ENCODE measurements at regions not wholly inside any gene's neighbourhood (a gene's known extent, or its start where the extent isn't known, plus 50 kb on each side); places are given as distances from the start of the nearest gene placed in this dataset.
"Not testable (repeated sequence)": the region's sequence is repeated elsewhere in the genome, so short reads cannot be mapped to it uniquely, and the experiment has no call there.

GRCh38 chr3:172579753-172580152 is 56.5 kb upstream of the TNFSF10 start:
- H3K36me3 ChIP-seq (ENCODE audit: control insufficient read depth in 2 of 3, insufficient read depth in 3 of 3, low read length in 3 of 3); H3K27me3 ChIP-seq (ENCODE audit: control insufficient read depth, insufficient read depth, low read length); H3K4me3 ChIP-seq (ENCODE audit: low read length in 3 of 3); intact Hi-C loops (cut with DNase I); FAIRE-seq; H3K9ac ChIP-seq (ENCODE audit: low read length in 3 of 3); DNase-seq; H3K9me3 ChIP-seq (ENCODE audit: control insufficient read depth in 2 of 3, insufficient read depth in 1 of 3, low read length in 3 of 3): not testable (repeated sequence)
- peak overlapping the region; percentile 44 to 79 for H3K27ac ChIP-seq (ENCODE audit: low read depth in 2 of 2, low read length in 2 of 2)
- H3K4me1 ChIP-seq (ENCODE audit: control insufficient read depth in 2 of 3, insufficient read depth in 2 of 3, low read depth in 1 of 3, low read length in 3 of 3), result peaks cover 0 to 19% (median 17%) of the 10 kb centered on the region in 3 donors

- H3K27me3 ChIP-seq (ENCODE audit: control insufficient read depth, insufficient read depth, low read length); H3K4me3 ChIP-seq (ENCODE audit: low read length in 3 of 3); H3K36me3 ChIP-seq (ENCODE audit: control insufficient read depth in 2 of 3, insufficient read depth in 3 of 3, low read length in 3 of 3); DNase-seq; intact Hi-C loops (cut with DNase I); FAIRE-seq; H3K9ac ChIP-seq (ENCODE audit: low read length in 3 of 3); H3K27ac ChIP-seq (ENCODE audit: low read depth in 2 of 2, low read length in 2 of 2); H3K9me3 ChIP-seq (ENCODE audit: control insufficient read depth in 2 of 3, insufficient read depth in 1 of 3, low read length in 3 of 3): not testable (repeated sequence)
- peaks cover 0 to 19% (median 17%) of the 10 kb centered on the region in 3 donors for H3K4me1 ChIP-seq (ENCODE audit: control insufficient read depth in 2 of 3, insufficient read depth in 2 of 3, low read depth in 1 of 3, low read length in 3 of 3)
Measured at GRCh38 chr3:172578714-172579113, 55.5 kb upstream of the TNFSF10 start.

DNA sequence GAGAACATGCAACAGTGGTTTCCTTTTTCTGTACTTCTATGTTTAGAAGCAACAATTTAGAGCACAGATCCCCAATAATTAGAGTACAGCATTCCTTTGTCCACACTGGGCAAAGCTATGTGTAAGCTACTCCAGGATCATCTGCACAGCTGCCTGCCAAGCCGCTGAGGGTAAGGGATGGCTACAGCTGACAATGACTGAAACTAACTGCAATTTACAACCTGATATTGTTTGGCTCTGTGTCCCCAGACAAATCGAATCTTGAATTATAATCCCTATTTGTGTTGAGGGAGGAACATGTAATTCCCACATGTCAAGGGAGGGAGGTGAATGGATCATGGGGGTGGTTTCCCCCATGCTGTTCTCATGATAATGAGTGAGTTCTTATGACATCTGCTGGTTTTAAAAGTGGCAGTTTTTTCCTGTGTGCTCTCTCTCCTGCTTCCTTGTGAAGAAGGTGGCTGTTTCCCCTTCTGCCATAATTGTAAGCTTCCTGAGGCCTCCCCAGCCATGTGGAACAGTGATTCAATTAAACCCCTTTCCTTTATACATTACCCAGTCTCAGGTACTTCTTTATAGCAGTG is 54.8 kb upstream of the TNFSF10 start:
- TF ChIP-seq, protein P1, sequence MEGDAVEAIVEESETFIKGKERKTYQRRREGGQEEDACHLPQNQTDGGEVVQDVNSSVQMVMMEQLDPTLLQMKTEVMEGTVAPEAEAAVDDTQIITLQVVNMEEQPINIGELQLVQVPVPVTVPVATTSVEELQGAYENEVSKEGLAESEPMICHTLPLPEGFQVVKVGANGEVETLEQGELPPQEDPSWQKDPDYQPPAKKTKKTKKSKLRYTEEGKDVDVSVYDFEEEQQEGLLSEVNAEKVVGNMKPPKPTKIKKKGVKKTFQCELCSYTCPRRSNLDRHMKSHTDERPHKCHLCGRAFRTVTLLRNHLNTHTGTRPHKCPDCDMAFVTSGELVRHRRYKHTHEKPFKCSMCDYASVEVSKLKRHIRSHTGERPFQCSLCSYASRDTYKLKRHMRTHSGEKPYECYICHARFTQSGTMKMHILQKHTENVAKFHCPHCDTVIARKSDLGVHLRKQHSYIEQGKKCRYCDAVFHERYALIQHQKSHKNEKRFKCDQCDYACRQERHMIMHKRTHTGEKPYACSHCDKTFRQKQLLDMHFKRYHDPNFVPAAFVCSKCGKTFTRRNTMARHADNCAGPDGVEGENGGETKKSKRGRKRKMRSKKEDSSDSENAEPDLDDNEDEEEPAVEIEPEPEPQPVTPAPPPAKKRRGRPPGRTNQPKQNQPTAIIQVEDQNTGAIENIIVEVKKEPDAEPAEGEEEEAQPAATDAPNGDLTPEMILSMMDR (IDR thresholded peaks at IDR 0.05; ENCODE audit: borderline replicate concordance, extremely low read depth, insufficient read depth), result no peak
- peaks cover 0 to 19% (median 17%) of the 10 kb centered on the region in 3 donors for H3K4me1 ChIP-seq (ENCODE audit: control insufficient read depth in 2 of 3, insufficient read depth in 2 of 3, low read depth in 1 of 3, low read length in 3 of 3)
- intact Hi-C loops (cut with DNase I), result no loop called here
- H3K27ac ChIP-seq (ENCODE audit: low read depth in 2 of 2, low read length in 2 of 2), result no peak overlapping the region
- H3K9me3 ChIP-seq (ENCODE audit: control insufficient read depth in 2 of 3, insufficient read depth in 1 of 3, low read length in 3 of 3), result no peaks in the 10 kb centered on the region
- H3K36me3 ChIP-seq (ENCODE audit: control insufficient read depth in 2 of 3, insufficient read depth in 3 of 3, low read length in 3 of 3), result no peaks in the 10 kb centered on the region
- H3K27me3 ChIP-seq (ENCODE audit: control insufficient read depth, insufficient read depth, low read length), result no peaks in the 10 kb centered on the region
- no peak for FAIRE-seq
- H3K9ac ChIP-seq (ENCODE audit: low read length in 3 of 3), result no peak overlapping the region
- no peak for DNase-seq
- H3K4me3 ChIP-seq (ENCODE audit: low read length in 3 of 3), result no peak overlapping the region

- Histone ChIP-seq H3K4me1 (ENCODE audit: control insufficient read depth in 2 of 3, insufficient read depth in 2 of 3, low read depth in 1 of 3, low read length in 3 of 3) (peaks cover 0 to 13% (median 13%) of the 10 kb centered on the region in 3 donors), H3K27ac (ENCODE audit: low read depth in 2 of 2, low read length in 2 of 2) (no peak overlapping the region), H3K9ac (ENCODE audit: low read length in 3 of 3) (no peak overlapping the region), H3K36me3 (ENCODE audit: control insufficient read depth in 2 of 3, insufficient read depth in 3 of 3, low read length in 3 of 3) (no peaks in the 10 kb centered on the region), H3K9me3 (ENCODE audit: control insufficient read depth in 2 of 3, insufficient read depth in 1 of 3, low read length in 3 of 3) (peaks cover 0 to 8% (median 0%) of the 10 kb centered on the region in 3 donors), H3K4me3 (ENCODE audit: low read length in 3 of 3) (no peak overlapping the region), H3K27me3 (ENCODE audit: control insufficient read depth, insufficient read depth, low read length) (no peaks in the 10 kb centered on the region)
- DNase-seq (no peak), FAIRE-seq (no peak)
- TF ChIP-seq, protein P1 (IDR thresholded peaks at IDR 0.05; ENCODE audit: borderline replicate concordance, extremely low read depth, insufficient read depth), result no peak
- intact Hi-C loops (cut with DNase I), result no loop called here
Measured at GRCh38 chr3:172575375-172575774, 52.1 kb upstream of the TNFSF10 start.

All from kidney (tissue), 13 donors.